ENCODE measurements at regions not wholly inside any gene's neighbourhood (a gene's known extent, or its start where the extent isn't known, plus 50 kb on each side); places are given as distances from the start of the nearest gene placed in this dataset.

DNA sequence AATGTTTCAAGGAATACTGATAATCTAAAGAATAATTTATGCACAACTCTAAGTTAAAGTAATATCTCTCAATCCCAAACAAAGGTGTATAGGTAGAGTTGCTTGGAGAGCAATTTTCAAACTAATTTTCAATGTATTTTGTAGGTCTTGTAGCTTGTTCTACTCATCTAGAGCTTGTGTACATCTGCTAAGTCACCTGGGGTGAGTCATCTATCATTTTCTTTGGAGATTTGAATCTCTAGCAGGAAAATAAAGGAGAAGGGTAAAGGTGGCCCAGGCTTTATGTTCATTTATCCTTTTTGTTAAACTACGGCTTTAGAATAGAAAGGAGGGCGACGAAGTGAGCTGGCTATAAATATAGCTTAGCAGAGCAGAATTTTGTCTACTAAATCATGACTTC is 76.8 kb upstream of the THUMPD2 start:
- no peak for TF ChIP-seq GABPA (IDR thresholded peaks at IDR 0.05; ENCODE audit: borderline replicate concordance, insufficient read depth, low read length)
- TF ChIP-seq, protein P1, sequence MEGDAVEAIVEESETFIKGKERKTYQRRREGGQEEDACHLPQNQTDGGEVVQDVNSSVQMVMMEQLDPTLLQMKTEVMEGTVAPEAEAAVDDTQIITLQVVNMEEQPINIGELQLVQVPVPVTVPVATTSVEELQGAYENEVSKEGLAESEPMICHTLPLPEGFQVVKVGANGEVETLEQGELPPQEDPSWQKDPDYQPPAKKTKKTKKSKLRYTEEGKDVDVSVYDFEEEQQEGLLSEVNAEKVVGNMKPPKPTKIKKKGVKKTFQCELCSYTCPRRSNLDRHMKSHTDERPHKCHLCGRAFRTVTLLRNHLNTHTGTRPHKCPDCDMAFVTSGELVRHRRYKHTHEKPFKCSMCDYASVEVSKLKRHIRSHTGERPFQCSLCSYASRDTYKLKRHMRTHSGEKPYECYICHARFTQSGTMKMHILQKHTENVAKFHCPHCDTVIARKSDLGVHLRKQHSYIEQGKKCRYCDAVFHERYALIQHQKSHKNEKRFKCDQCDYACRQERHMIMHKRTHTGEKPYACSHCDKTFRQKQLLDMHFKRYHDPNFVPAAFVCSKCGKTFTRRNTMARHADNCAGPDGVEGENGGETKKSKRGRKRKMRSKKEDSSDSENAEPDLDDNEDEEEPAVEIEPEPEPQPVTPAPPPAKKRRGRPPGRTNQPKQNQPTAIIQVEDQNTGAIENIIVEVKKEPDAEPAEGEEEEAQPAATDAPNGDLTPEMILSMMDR (IDR thresholded peaks at IDR 0.05; ENCODE audit: control extremely low read depth in 1 of 3, insufficient read depth in 1 of 3, low read depth in 1 of 3, low read length in 3 of 3) = no peak
- no peak for TF ChIP-seq ATF3 (IDR thresholded peaks at IDR 0.05; ENCODE audit: insufficient read depth, low read depth, low read length)
- TF ChIP-seq SP2 (IDR thresholded peaks at IDR 0.05; ENCODE audit: low read length) = no peak
- TF ChIP-seq POLR2A (IDR thresholded peaks at IDR 0.05; ENCODE audit: control extremely low read depth in 1 of 2, low read depth in 2 of 2, low read length in 2 of 2) = no peak
- TF ChIP-seq CEBPB (IDR thresholded peaks at IDR 0.05; ENCODE audit: low read depth, low read length) = no peak
- no peak for TF ChIP-seq YY1 (IDR thresholded peaks at IDR 0.05; ENCODE audit: low read depth, low read length)
- no peak for TF ChIP-seq GTF2F1 (IDR thresholded peaks at IDR 0.05; ENCODE audit: borderline replicate concordance, low read depth, low read length)
- no peak for TF ChIP-seq POLR2AphosphoS5 (IDR thresholded peaks at IDR 0.05; ENCODE audit: low read depth, low read length)
- no peak for TF ChIP-seq SRF (IDR thresholded peaks at IDR 0.05; ENCODE audit: low read depth, low read length)
- TF ChIP-seq BRCA1 (IDR thresholded peaks at IDR 0.05; ENCODE audit: low read depth, low read length) = no peak

All from H1 (cell line).